ENCODE measurements at regions not wholly inside any gene's neighbourhood (a gene's known extent, or its start where the extent isn't known, plus 50 kb on each side); places are given as distances from the start of the nearest gene placed in this dataset.

DNA sequence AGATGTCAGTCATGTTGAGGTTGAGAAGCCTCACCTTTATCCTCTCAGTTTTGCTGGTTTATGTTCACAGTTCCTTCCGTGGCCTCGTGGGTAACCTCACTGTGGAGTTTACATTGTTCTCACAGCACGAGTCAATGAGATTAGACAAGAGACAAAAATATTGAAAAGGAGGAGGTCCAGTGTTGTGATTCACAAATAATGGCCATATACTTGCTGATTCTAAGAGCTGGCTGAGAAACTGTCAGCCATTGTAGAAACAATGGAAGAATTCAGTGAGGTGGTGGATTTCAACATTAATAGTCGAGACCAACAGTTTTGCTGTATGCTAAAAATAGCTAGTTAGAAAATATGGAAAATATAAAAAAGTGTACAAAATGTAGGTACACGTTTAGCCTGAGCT, 176.4 kb upstream of the WSCD1 start:
- TF ChIP-seq, protein P1, sequence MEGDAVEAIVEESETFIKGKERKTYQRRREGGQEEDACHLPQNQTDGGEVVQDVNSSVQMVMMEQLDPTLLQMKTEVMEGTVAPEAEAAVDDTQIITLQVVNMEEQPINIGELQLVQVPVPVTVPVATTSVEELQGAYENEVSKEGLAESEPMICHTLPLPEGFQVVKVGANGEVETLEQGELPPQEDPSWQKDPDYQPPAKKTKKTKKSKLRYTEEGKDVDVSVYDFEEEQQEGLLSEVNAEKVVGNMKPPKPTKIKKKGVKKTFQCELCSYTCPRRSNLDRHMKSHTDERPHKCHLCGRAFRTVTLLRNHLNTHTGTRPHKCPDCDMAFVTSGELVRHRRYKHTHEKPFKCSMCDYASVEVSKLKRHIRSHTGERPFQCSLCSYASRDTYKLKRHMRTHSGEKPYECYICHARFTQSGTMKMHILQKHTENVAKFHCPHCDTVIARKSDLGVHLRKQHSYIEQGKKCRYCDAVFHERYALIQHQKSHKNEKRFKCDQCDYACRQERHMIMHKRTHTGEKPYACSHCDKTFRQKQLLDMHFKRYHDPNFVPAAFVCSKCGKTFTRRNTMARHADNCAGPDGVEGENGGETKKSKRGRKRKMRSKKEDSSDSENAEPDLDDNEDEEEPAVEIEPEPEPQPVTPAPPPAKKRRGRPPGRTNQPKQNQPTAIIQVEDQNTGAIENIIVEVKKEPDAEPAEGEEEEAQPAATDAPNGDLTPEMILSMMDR (IDR thresholded peaks at IDR 0.05; ENCODE audit: low read depth, low read length, missing input control): no peak
- TF ChIP-seq SP1 (IDR thresholded peaks at IDR 0.05): no peak
- TF ChIP-seq YY1 (IDR thresholded peaks at IDR 0.05): no peak
- no peak for TF ChIP-seq RXRA (IDR thresholded peaks at IDR 0.05)
- no peak for TF ChIP-seq RAD21 (IDR thresholded peaks at IDR 0.05)
- TF ChIP-seq FOXA1 (IDR thresholded peaks at IDR 0.05): no peak
- no peak for TF ChIP-seq TAF1 (conservative IDR thresholded peaks at IDR 0.05)
- TF ChIP-seq GABPA (IDR thresholded peaks at IDR 0.05 in 1 of 2, conservative IDR thresholded peaks at IDR 0.05 in 1 of 2): no peak
